Muscle layer of colon (tissue), 2 donors: ENCODE measurements at regions not wholly inside any gene's neighbourhood (a gene's known extent, or its start where the extent isn't known, plus 50 kb on each side); places are given as distances from the start of the nearest gene placed in this dataset.
"Not testable (repeated sequence)": the region's sequence is repeated elsewhere in the genome, so short reads cannot be mapped to it uniquely, and the experiment has no call there.

Experiments
- H3K27ac ChIP-seq: one replicate; pipeline ENCODE4 v1.7.0; 2013; ENCODE audit warnings: low read depth, mild to moderate bottlenecking, low read length, moderate library complexity
- H3K27me3 ChIP-seq, 2 donors: one replicate each; pipeline ENCODE4 v1.7.0; 2013; ENCODE audit warnings: low read length in 2 of 2, mild to moderate bottlenecking in 2 of 2; ENCODE audit not compliant: insufficient read depth in 2 of 2, control insufficient read depth in 1 of 2
- H3K36me3 ChIP-seq: one replicate; pipeline ENCODE4 v1.7.0; 2013; ENCODE audit warnings: mild to moderate bottlenecking, low read length; ENCODE audit not compliant: insufficient read depth
- H3K4me1 ChIP-seq: one replicate; pipeline ENCODE4 v1.7.0; 2013; ENCODE audit warnings: mild to moderate bottlenecking, low read length; ENCODE audit not compliant: insufficient read depth
- H3K4me3 ChIP-seq, 2 donors: one replicate each; pipeline ENCODE4 v1.7.0; 2013; ENCODE audit warnings: low read length in 2 of 2, low read depth in 1 of 2, mild to moderate bottlenecking in 1 of 2, moderate library complexity in 1 of 2
- H3K9ac ChIP-seq: one replicate; pipeline ENCODE4 v1.7.0; 2013; ENCODE audit warnings: low read length
- H3K9me3 ChIP-seq: one replicate; pipeline ENCODE4 v1.7.0; 2013; ENCODE audit warnings: mild to moderate bottlenecking, low read length
- donor health status: abdominal sarcoma.
- donor health status: Adenocarcinoma of cecum.

DNA sequence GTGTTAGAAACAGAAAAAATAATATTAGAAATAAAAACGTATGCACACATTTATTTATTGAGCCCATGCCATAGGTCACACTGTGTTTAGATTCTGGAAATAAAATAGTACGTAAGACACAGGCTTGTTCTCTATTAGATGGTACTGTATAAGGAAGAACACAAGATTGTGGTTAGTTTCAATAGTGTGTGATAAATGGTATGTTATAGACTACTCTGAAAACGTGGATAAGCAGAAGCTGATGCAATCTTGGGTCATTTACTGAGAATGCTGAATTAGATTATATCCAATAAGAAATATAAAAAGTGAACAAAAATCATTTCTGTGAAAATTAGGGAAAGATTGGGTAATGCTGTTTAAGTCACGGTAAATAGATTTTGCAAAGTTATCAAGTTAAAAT lies 1456.4 kb upstream of the ACO1 start:
- Histone ChIP-seq H3K27me3 (no peaks in the 10 kb centered on the region), H3K27ac (no peak overlapping the region), H3K36me3 (no peaks in the 10 kb centered on the region), H3K9ac (no peak overlapping the region), H3K4me1 (no peaks in the 10 kb centered on the region), H3K9me3 (no peaks in the 10 kb centered on the region), H3K4me3 (no peak overlapping the region)

DNA sequence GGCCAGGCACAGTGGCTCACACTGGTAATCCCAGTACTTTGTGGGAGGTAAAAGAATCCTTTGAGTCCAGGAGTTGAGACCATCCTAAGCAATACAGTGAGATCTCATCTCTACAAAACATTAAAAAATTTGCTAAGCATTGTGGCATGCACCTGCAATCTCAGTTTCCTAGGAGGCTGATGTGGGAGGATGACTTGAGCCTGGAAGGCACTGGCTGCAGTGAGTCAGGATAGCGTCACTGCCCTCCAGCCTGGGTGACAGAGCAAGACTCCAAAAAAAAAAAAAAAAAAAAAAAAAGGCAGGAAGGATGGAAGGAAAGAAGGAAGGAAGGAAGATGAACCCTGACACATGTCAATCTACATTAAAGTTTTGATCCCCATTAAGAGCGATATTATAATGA lies 1452.2 kb upstream of the ACO1 start:
- H3K9me3 ChIP-seq: no peaks in the 10 kb centered on the region
- no peaks in the 10 kb centered on the region for H3K27me3 ChIP-seq
- H3K9ac ChIP-seq: no peak overlapping the region
- H3K4me3 ChIP-seq: no peak overlapping the region
- H3K4me1 ChIP-seq: no peaks in the 10 kb centered on the region
- H3K36me3 ChIP-seq: no peaks in the 10 kb centered on the region
- H3K27ac ChIP-seq: no peak overlapping the region

DNA sequence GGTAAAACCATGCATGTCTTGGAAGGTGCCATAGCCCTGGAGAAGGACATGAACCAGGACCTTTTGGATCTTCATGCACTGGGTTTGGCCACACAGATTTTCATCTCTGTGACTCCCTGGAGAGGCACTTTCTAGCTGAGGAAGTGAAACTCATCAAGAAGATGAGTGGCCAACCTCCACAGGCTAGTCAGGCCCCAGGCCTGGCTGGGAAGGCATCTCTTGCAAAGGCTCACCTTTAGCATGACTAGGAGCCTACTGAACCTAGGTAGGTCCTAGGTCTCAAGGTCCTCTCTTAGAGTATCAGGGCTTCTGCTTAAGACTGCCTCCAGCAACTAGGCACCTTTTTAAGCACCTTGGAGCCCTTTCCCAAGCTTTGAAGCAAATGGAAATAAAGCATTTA lies 1448.7 kb upstream of the ACO1 start:
- H3K27ac ChIP-seq: no peak overlapping the region
- no peaks in the 10 kb centered on the region for H3K27me3 ChIP-seq
- no peak overlapping the region for H3K4me3 ChIP-seq
- H3K4me1 ChIP-seq: no peaks in the 10 kb centered on the region
- no peaks in the 10 kb centered on the region for H3K9me3 ChIP-seq
- H3K36me3 ChIP-seq: no peaks in the 10 kb centered on the region
- H3K9ac ChIP-seq: no peak overlapping the region

DNA sequence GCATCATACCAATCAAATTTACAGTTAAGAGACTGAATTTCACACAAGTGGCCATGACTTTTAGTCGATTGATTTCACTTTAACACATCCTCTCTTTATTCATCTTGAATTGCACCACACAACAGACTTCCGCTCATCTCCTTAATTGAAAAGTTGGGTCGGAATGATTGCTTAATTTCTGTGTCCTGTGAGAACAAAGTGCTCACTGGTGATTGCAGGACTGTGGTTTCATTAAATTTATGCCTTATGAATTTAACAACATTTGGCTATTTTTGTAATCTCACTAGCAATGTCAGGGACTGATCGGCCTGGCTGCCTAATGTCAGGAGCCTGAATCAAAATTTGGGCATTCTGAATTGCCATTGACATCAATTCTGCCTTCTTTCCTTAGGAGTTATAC lies 1447.3 kb upstream of the ACO1 start:
- Histone ChIP-seq H3K4me3 (no peak overlapping the region), H3K9ac (no peak overlapping the region), H3K27me3 (no peaks in the 10 kb centered on the region), H3K4me1 (no peaks in the 10 kb centered on the region), H3K9me3 (no peaks in the 10 kb centered on the region), H3K27ac (no peak overlapping the region), H3K36me3 (no peaks in the 10 kb centered on the region)

DNA sequence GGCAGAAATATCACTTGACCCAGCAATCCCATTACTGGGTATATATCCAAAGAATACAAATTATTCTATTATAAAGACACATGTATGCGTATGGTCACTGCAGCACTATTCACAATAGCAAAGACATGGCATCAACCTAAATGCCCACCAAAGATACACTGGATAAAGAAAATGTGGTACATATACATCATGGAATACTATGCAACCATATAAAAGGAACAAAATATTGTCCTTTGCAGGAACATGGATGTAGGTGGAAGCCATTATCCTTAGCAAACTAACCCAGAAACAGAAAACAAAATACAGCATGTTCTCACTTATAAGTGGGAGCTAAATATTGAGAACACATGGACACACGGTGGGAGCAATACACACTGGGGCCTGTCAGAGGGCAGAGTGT lies 1441.6 kb upstream of the ACO1 start:
- H3K27me3 ChIP-seq, H3K36me3 ChIP-seq, H3K4me3 ChIP-seq, H3K27ac ChIP-seq, H3K9me3 ChIP-seq, H3K9ac ChIP-seq, H3K4me1 ChIP-seq: not testable (repeated sequence)

DNA sequence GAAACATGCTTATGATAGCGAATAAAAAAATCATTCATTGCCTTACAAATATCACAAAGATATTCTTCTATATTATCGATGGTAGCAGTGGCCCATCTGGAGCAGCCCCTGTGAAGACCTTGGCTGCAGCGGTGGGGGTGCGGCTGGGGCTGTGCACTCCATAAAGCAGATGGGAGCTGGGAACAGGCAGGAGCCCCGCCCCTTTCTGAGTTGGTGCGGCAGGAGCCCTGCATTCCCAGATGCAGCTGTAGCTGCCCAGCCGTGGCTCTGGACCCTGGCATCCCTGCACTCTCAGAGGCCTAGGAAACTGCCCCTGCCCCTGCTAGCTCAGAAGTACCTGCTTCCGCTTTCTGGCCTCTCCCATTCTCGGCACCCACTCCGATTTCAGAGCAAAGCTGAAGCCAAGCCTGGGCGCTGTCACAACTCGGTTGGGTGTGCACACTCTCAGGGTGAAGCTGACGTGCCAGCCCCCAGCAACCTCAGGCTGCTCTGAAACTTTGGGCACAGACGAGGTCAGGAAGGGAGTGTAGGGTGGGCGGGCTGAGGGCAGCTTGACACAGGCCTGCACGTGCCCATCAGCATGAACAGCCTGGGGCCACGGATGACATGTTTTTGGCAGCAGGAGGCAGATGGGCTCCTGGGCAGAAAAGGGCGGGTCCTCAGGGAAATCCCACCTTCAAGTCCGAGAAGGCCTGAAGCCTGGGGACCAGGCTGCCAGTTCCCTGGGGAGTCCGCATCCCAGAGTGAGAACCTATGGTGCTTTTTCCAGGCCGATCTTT lies 1440.8 kb upstream of the ACO1 start:
- Histone ChIP-seq H3K4me1 (no peaks in the 10 kb centered on the region), H3K9ac (no peak overlapping the region), H3K27ac (no peak overlapping the region), H3K36me3 (no peaks in the 10 kb centered on the region), H3K9me3 (no peaks in the 10 kb centered on the region), H3K27me3 (no peaks in the 10 kb centered on the region), H3K4me3 (no peak overlapping the region)

DNA sequence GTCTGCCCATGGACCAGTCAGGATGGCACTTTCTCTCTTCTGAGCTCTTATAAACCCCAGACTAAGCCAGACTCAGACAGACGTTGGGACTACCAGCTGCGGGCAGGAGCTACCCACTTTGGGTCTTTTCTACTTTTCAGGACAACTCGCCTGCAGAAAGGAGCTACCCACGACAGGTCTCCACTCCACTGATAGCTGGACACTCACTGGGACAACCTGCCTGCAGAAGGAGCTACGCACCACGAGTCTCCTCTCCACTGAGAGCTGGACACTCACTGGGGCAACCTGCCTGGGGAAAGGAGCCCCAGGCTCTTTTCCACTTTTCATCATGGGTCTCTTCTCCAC lies 1440.2 kb upstream of the ACO1 start:
- H3K9me3 ChIP-seq: no peaks in the 10 kb centered on the region

DNA sequence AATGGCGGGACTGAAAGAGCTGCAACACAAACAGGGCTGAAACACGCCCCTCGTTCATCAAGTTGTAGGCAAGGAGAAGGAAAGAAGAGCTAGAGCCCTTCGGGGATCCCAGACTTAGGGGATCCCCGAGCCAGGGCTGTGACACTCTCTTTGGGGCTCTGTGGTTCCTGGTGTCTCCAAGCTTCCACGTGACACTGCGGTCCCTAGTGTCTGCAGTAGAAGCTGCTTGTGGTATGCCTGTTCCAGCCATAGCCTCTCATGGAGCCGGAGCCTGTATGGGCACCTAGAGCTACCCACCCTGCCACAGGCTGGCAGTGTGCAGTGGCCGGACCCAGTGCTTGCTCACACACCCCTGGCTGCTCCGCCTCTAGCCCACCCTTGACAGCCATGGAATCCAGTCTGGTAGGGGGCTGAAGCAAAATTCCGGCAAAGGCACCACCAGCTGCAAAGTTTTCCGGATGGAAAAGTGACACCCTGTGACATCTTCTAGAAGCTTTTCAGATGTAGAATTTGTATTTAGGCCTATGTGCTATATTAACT lies 1439.6 kb upstream of the ACO1 start:
- H3K27me3 ChIP-seq: no peaks in the 10 kb centered on the region
- H3K9me3 ChIP-seq: no peaks in the 10 kb centered on the region
- H3K36me3 ChIP-seq: no peaks in the 10 kb centered on the region
- H3K9ac ChIP-seq: no peak overlapping the region
- no peaks in the 10 kb centered on the region for H3K4me1 ChIP-seq
- no peak overlapping the region for H3K27ac ChIP-seq
- no peak overlapping the region for H3K4me3 ChIP-seq

More for the DNA sequence above, 1440.2 kb upstream of the ACO1 start:
- Histone ChIP-seq H3K36me3 (no peaks in the 10 kb centered on the region), H3K9ac (no peak overlapping the region), H3K4me1 (no peaks in the 10 kb centered on the region), H3K27me3 (no peaks in the 10 kb centered on the region), H3K4me3 (no peak overlapping the region), H3K27ac (no peak overlapping the region)

DNA sequence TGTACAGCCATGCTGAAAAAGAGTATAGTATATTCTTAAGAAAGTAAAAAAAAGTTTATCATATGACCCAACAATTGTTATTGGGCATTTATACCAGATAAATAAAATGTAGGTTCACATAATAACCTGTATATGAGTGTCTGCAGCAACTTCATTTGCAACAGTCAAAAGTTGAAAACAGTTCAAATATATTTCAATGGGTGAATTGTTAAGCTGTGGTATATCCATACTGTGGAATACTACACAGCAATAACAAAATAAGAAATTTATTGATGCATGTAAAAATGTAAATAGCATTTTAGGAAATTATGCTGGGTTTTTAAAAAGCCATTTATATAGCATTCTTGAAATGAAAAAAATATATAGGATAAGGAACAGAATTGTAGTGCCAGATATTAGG lies 1420.1 kb upstream of the ACO1 start:
- H3K4me3 ChIP-seq: no peak overlapping the region
- no peaks in the 10 kb centered on the region for H3K27me3 ChIP-seq
- no peak overlapping the region for H3K27ac ChIP-seq
- H3K36me3 ChIP-seq: no peaks in the 10 kb centered on the region
- H3K9me3 ChIP-seq: no peaks in the 10 kb centered on the region
- no peak overlapping the region for H3K9ac ChIP-seq
- no peaks in the 10 kb centered on the region for H3K4me1 ChIP-seq

DNA sequence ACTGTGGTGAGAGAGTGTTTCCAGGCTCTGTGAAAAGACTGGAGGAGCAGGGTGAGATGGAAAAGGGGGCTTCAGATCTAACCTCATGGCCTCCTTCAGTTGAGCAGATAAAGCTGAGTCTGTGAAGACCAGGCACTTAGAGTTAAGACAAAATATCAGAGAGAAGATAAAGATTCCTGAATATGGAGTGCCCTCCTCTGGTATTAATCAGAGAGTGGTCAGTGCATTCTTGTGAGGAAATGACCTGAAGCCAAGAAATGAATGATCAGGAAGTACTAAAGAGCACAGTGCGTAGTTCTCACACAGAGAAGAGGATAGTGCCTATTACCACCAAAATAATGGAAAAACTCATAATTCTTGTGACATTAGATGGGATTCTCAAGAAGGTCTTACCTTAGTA lies 1417.0 kb upstream of the ACO1 start:
- Histone ChIP-seq H3K9ac (no peak overlapping the region), H3K4me1 (no peaks in the 10 kb centered on the region), H3K27ac (no peak overlapping the region), H3K36me3 (no peaks in the 10 kb centered on the region), H3K9me3 (no peaks in the 10 kb centered on the region), H3K27me3 (no peaks in the 10 kb centered on the region), H3K4me3 (no peak overlapping the region)

DNA sequence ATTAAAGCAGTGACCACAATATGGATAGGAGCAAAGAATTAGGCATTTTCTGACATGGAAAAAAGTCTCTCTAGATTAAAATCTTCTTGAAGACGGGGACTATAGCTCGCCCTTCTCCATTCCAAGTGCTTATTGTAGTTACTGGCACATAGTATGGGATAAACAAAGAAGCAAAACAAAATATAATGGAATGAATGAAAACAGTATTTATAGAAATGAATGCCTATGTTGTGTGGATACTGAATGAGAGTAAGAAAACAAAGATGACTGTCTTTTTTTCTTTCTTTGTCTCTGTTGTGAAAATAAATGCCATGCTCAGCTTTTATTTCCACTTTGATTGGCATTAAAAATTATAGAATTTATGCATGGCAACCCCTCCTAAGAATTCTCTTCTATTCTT lies 1414.3 kb upstream of the ACO1 start:
- Histone ChIP-seq H3K27me3 (no peaks in the 10 kb centered on the region), H3K4me3 (no peak overlapping the region), H3K9ac (no peak overlapping the region), H3K36me3 (no peaks in the 10 kb centered on the region), H3K27ac (no peak overlapping the region), H3K9me3 (no peaks in the 10 kb centered on the region), H3K4me1 (no peaks in the 10 kb centered on the region)

DNA sequence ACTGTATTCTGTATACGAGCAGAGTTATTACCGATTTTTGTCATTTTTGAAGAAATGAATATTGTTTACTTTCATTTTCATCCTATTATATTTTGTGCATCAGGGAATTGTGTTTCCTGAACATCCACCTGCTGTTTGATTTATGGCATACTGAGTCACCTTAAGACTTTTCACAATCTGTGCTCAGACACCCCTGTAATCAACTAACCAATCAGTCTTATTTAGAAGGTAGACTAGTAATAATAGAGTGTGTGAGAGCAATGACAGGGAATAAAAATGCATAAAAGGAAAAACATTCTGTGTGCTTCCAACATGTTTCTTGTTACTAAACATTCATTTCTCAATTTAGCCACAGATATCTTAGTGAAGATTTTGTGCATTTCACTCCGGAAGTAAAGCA lies 1413.6 kb upstream of the ACO1 start:
- no peaks in the 10 kb centered on the region for H3K4me1 ChIP-seq
- no peaks in the 10 kb centered on the region for H3K36me3 ChIP-seq
- H3K27ac ChIP-seq: no peak overlapping the region
- H3K9ac ChIP-seq: no peak overlapping the region
- H3K4me3 ChIP-seq: no peak overlapping the region
- no peaks in the 10 kb centered on the region for H3K9me3 ChIP-seq
- no peaks in the 10 kb centered on the region for H3K27me3 ChIP-seq
